Hepatocyte (in vitro differentiated cells): ENCODE measurements at regions not wholly inside any gene's neighbourhood (a gene's known extent, or its start where the extent isn't known, plus 50 kb on each side); places are given as distances from the start of the nearest gene placed in this dataset.

Source experiments
- DNase-seq: peaks from one replicate; pipeline ENCODE4 v3.0.0-alpha.2; 2016; ENCODE audit warnings: low spot score
- H2AFZ ChIP-seq: fragments of 200-600 bp; sonication (generic); 2 replicates; pipeline ENCODE4 v1.6.0; 2016; ENCODE audit warnings: antibody characterized with exemption, mild to moderate bottlenecking
- H3K27ac ChIP-seq: fragments of 200-600 bp; sonication (generic); 2 replicates; pipeline ENCODE4 v1.5.1; 2016; ENCODE audit warnings: mild to moderate bottlenecking
- H3K27me3 ChIP-seq: fragments of 200-600 bp; sonication (generic); 2 replicates; pipeline ENCODE4 v1.6.1; 2016
- H3K36me3 ChIP-seq: fragments of 200-600 bp; sonication (generic); replicated peaks from 2 replicates; pipeline ENCODE4 v1.5.1; 2016; ENCODE audit warnings: low read depth; ENCODE audit not compliant: insufficient read depth
- H3K4me1 ChIP-seq: fragments of 200-600 bp; sonication (generic); 2 replicates; pipeline ENCODE4 v1.5.1; 2016; ENCODE audit warnings: mild to moderate bottlenecking, moderate library complexity; ENCODE audit not compliant: insufficient read depth
- H3K4me2 ChIP-seq: fragments of 200-600 bp; sonication (generic); 2 replicates; pipeline ENCODE4 v1.6.0; 2016
- H3K4me3 ChIP-seq: fragments of 200-600 bp; sonication (generic); 2 replicates; pipeline ENCODE4 v1.5.1; 2016; ENCODE audit warnings: mild to moderate bottlenecking
- H3K79me2 ChIP-seq: fragments of 200-600 bp; sonication (generic); 2 replicates; pipeline ENCODE4 v1.6.0; 2017; ENCODE audit warnings: mild to moderate bottlenecking
- H3K9me2 ChIP-seq: fragments of 200-600 bp; sonication (generic); replicated peaks from 2 replicates; pipeline ENCODE4 v1.6.0; 2017; ENCODE audit warnings: mild to moderate bottlenecking; ENCODE audit not compliant: insufficient read depth
- H3K9me3 ChIP-seq: fragments of 200-600 bp; sonication (generic); 2 replicates; pipeline ENCODE4 v1.5.1; 2016; ENCODE audit warnings: low read depth, mild to moderate bottlenecking
- H4K20me1 ChIP-seq: fragments of 200-600 bp; sonication (generic); 2 replicates; pipeline ENCODE4 v1.6.0; 2016; ENCODE audit warnings: mild to moderate bottlenecking; ENCODE audit not compliant: insufficient read depth, poor library complexity, severe bottlenecking
- CTCF ChIP-seq: fragments of 200-600 bp; sonication (generic); IDR thresholded peaks from 2 replicates; pipeline ENCODE4 v1.5.1; 2016; ENCODE audit warnings: antibody characterized with exemption, mild to moderate bottlenecking; ENCODE audit not compliant: poor library complexity
- EZH2 ChIP-seq: fragments of 200-600 bp; sonication (generic); IDR thresholded peaks from 2 replicates; pipeline ENCODE4 v1.6.1; 2016; ENCODE audit warnings: antibody characterized with exemption, mild to moderate bottlenecking, borderline replicate concordance
- EZH2phosphoT487 ChIP-seq: fragments of 200-600 bp; sonication (generic); IDR thresholded peaks from one replicate; pipeline ENCODE4 v1.6.1; 2018; ENCODE audit warnings: antibody characterized with exemption, mild to moderate bottlenecking, low read depth, moderate library complexity; ENCODE audit not compliant: unreplicated experiment, severe bottlenecking
- WGBS: methylation state at CpG from one replicate; pipeline ENCODE4 v1.1.6; 2016; ENCODE audit warnings: low lambda C conversion rate; ENCODE audit errors: missing lambda C conversion rate; 5-methylcytosine and 5-hydroxymethylcytosine counted together

DNA sequence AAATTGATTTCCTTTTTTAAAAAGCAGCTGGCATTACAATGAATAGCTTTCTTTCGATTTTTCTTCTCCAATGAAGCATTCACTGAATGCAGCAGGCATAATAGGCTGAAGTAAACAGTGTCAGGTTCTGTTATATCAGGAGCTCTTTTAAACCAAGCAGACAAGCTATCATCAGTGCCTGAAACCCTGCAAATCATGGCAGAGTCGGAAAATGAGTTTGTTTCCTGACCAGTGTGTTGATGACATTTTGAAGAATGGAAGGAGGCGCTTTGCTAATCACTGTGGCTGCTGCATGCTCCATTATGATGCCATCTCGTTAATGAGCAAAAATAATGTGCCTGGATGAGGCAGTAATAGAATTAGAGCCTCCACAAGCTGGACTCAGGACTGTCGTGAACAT lies 284.5 kb downstream of the ZNF608 start:
- H3K4me2 ChIP-seq, result no peak overlapping the region
- H3K27ac ChIP-seq, result no peak overlapping the region
- DNase-seq, result no peak
- no peak overlapping the region for H3K4me3 ChIP-seq
- no peak overlapping the region for H2AFZ ChIP-seq
- no peaks in the 10 kb centered on the region for H3K79me2 ChIP-seq
- TF ChIP-seq EZH2phosphoT487 (no peak), EZH2 (no peak), CTCF (no peak)
- no peaks in the 10 kb centered on the region for H3K36me3 ChIP-seq
- no peaks in the 10 kb centered on the region for H3K27me3 ChIP-seq
- 77% methylated on average over 5 of the region's 5 CpGs for WGBS
- no peaks in the 10 kb centered on the region for H3K4me1 ChIP-seq
- H3K9me3 ChIP-seq, result no peaks in the 10 kb centered on the region
- no peaks in the 10 kb centered on the region for H4K20me1 ChIP-seq
- no peaks in the 10 kb centered on the region for H3K9me2 ChIP-seq

DNA sequence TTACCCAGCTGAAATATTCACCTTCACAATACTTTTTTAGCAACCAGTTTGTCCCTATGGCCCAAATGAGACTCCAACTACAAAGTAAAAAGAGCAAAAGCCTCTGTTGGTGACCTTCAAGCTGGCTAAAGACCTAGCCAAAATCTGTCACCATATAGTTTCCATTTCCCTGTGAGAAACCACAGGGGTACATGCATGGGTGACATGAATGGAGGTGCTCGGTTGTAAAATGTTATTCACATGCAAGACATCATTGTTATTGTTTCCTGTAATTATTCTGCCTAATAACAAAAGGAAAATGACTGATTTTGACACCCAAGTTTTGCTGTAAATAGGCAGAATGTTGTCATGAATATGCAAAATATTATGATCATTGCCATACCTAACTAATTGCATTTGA lies 285.3 kb downstream of the ZNF608 start:
- Histone ChIP-seq H3K9me2 (no peaks in the 10 kb centered on the region), H3K9me3 (no peaks in the 10 kb centered on the region), H3K36me3 (no peaks in the 10 kb centered on the region), H3K27me3 (no peaks in the 10 kb centered on the region), H3K4me2 (no peak overlapping the region), H3K79me2 (no peaks in the 10 kb centered on the region), H2AFZ (no peak overlapping the region), H3K4me1 (no peaks in the 10 kb centered on the region), H3K4me3 (no peak overlapping the region), H4K20me1 (no peaks in the 10 kb centered on the region), H3K27ac (no peak overlapping the region)
- 89% methylated on average over 1 of the region's 1 CpG for WGBS
- no peak for DNase-seq
- TF ChIP-seq EZH2, result no peak
- no peak for TF ChIP-seq EZH2phosphoT487
- no peak for TF ChIP-seq CTCF

GRCh38 chr5:124460642-124461041 lies 285.8 kb downstream of the ZNF608 start:
- Histone ChIP-seq H4K20me1 (no peaks in the 10 kb centered on the region), H3K4me1 (no peaks in the 10 kb centered on the region), H3K27ac (no peak overlapping the region), H3K9me3 (no peaks in the 10 kb centered on the region), H3K27me3 (no peaks in the 10 kb centered on the region), H3K79me2 (no peaks in the 10 kb centered on the region), H3K4me2 (no peak overlapping the region), H2AFZ (no peak overlapping the region), H3K36me3 (no peaks in the 10 kb centered on the region), H3K4me3 (no peak overlapping the region), H3K9me2 (no peaks in the 10 kb centered on the region)
- TF ChIP-seq EZH2 (no peak), EZH2phosphoT487 (no peak), CTCF (no peak)
- 64% methylated on average over 3 of the region's 3 CpGs for WGBS
- DNase-seq, result no peak

GRCh38 chr5:124459984-124460383 lies 286.5 kb downstream of the ZNF608 start:
- Histone ChIP-seq H3K79me2 (no peaks in the 10 kb centered on the region), H3K4me3 (no peak overlapping the region), H3K9me3 (no peaks in the 10 kb centered on the region), H3K4me1 (no peaks in the 10 kb centered on the region), H3K27me3 (no peaks in the 10 kb centered on the region), H3K9me2 (no peaks in the 10 kb centered on the region), H4K20me1 (no peaks in the 10 kb centered on the region), H3K27ac (no peak overlapping the region), H2AFZ (no peak overlapping the region), H3K4me2 (no peak overlapping the region), H3K36me3 (no peaks in the 10 kb centered on the region)
- 81% methylated on average over 6 of the region's 6 CpGs for WGBS
- no peak for DNase-seq
- TF ChIP-seq EZH2phosphoT487 (no peak), EZH2 (no peak), CTCF (no peak)
